GM21381 (cell line): ENCODE measurements at regions not wholly inside any gene's neighbourhood (a gene's known extent, or its start where the extent isn't known, plus 50 kb on each side); places are given as distances from the start of the nearest gene placed in this dataset.
"Not testable (repeated sequence)": the region's sequence is repeated elsewhere in the genome, so short reads cannot be mapped to it uniquely, and the experiment has no call there.

Source experiments
- ATAC-seq: cut with Tn5 transposase; IDR thresholded peaks from one replicate; pipeline ENCODE4 v1.9.1; 2021; ENCODE audit warnings: mild to moderate bottlenecking, moderate library complexity; ENCODE audit not compliant: unreplicated experiment

DNA sequence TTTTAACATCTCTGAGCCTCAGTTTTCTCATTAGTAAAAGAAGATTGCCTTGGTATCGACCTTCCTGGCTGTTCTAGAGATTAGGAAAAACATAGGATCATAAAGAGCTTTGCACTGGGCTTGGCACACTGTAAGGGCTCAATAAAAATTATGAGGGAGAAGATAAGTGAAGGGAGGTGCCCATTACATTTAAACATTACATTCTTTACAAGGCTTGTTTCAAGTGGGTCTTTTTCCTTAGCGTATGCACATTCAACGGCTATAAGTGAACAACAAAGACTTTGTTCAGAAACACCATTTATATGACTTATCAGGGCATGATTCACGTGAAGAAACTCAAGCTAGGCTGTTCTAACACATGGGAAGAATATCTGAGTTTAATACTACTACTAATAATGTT is 351.9 kb upstream of the NPVF start:
- no peak for ATAC-seq

- no peak for ATAC-seq
Measured at GRCh38 chr7:25583621-25584020, 355.3 kb upstream of the NPVF start.

DNA sequence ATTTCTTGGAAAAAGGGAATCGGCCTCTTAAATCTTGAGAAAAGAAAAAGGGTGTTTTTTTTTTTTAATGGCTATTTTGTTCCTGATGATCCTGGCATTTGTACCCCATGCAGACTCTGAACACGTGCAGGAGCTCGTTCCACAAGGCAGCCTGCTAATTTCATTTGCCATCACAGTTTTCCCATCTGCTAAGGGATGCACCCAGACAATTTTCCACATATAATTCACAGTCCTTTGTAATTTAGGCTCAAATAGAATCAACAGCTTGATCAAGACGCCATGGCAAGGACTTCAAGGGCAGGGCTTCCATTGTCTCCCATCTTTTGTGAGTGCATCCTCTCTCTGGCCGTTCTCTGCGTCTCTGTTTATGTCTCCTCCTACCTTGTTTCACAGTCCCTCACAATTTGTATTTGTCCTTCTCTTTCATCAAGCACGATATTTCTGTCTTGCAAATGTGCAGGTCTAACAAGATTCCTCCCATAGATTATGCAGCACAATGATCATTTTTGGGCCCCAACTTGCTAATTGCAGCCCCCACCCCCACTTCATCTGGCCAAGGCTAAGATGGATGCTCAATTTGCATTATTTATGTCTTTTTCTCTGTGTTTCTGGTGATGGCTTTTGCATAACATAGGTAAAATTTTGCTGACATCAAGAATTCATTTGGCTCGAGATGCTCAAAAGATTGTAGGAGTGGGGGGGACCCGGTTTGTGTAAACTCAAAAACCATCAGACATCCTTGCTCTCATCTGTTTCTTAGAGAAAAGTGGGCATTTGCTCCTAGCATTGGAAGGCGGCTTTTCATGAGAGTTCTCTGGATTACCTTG is 356.0 kb upstream of the NPVF start:
- ATAC-seq: no peak

DNA sequence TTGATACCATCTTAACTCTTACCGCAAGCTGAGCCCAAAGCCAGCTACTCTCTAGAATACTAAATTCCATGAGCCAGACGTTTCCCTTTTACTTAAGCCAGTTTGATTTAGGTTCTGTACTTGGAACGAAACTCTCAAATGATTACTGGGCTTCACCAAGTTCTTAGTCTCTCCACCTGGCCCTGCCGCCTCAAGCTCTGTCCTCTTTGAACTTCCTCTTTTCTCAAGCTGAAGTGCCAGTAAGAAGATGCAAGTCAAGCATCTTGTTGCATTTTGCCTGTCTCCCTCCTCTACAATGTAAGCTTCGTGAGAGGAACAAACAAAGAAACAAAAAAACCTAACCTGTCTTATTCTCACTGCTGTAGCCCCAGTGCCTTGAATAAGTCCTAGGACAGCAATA is 358.2 kb upstream of the NPVF start:
- ATAC-seq: no peak

DNA sequence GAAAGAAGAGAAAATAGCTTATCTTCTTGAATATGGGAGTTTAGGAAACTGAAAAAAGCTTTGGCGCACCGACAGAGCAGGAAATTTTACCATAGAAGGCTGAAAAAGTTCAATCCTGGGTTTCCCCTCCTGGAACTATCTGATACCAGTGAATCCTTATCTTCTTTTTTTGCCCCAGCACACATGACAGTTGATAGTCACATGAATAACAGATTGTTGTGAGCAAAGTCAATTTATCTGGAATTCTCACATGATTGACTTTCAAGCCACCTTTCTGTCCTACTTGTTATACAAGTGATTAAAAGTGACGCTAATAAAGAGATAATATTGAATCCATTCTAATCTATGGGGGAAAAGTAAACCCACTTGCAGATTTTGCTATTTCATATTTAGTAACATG is 365.8 kb upstream of the NPVF start:
- ATAC-seq: no peak

GRCh38 chr7:25594728-25595127 is 366.4 kb upstream of the NPVF start:
- ATAC-seq: no peak

- ATAC-seq: no peak
Measured at GRCh38 chr7:25595996-25596395, 367.7 kb upstream of the NPVF start.

DNA sequence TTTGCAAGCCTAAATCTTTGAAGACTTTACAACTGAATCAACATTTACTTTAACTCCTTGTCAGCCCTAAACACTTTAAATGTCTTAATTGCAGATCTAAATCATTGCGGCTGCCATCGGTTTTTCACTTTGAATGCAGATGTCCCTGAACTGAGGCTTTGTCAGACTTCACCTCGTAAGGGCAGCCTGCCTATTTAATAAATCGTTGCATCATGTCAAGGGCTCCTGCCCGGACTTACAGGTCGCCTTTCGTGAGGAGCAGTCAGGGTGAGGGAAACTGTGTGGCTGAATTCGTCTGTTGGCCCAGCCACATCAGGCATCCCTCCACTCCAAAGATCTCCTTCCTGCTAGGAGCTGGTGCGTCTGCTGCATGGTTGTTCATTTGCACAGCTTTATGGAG is 368.2 kb upstream of the NPVF start:
- no peak for ATAC-seq

DNA sequence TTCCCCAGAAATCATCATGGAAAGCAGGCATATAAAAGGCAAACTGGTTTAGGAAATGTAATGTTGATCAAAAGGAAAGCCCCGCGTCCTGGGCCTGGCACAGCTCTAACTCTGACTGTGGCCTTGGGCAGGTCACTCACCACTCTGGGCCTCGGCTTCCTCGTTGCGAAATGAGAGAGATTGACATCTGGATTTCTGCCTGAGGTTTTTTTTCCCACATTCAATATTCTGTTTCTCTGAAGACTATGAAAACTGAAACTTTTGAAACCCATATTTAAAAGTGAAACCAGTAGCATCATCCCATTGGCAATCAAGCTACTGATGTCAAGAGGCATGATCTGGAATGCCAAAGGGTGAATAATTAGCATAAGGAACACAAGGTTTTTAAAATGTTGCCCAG is 369.7 kb upstream of the NPVF start:
- ATAC-seq: no peak

- no peak for ATAC-seq
Measured at GRCh38 chr7:25598765-25599164, 370.5 kb upstream of the NPVF start.

DNA sequence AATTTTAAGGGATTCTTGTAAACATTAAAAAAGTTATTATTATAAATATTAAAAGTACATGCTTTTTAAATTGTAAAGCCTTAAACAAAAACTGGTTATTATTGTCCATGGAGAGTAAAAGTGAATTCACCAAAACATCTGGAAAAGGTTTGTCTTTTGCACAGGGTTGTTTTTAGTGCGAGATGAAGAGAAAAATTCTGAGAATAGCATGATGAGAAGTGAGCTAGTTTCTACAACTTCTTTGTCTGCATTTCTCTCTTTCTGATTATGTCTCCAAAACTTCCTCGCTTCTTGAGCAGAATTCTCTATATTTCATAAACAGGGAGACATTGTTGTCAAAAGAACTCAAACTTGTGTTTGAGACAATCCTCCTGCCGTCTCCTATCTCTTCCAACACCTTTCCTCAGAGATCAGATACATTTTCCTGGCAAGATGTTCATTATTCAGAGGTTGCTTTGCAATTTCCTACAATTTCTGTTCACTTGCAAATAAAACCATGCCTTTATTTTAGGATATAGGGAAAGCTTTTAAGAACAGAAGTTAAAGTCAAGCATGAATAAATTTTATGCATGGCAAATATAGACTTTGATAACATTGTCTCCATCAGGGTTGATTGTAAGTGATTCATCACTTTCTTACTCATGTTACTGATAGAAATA is 372.1 kb upstream of the NPVF start:
- ATAC-seq: no peak

DNA sequence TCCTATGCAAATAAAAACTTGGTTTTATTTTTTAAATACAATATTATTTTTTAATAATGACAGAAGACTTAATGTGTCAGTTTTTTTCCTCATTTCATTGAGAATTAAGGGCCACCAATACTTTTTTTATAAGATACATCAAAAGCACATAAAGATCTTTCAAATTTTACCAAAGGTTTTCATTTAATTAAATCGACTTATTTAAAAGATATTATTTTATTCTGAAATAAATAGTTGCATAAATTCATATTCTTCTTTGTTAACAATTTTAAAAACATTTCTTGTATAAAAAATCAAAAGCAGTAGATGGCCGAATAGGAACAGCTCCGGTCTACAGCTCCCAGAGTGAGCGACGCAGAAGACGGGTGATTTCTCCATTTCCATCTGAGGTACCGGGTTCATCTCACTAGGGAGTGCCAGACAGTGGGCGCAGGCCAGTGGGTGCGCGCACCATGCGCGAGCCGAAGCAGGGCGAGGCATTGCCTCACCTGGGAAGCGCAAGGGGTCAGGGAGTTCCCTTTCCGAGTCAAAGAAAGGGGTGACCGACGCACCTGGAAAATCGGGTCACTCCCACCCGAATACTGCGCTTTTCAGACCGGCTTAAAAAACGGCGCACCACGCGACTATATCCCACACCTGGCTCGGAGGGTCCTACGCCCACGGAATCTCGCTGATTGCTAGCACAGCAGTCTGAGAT is 374.6 kb upstream of the NPVF start:
- not testable (repeated sequence) for ATAC-seq

DNA sequence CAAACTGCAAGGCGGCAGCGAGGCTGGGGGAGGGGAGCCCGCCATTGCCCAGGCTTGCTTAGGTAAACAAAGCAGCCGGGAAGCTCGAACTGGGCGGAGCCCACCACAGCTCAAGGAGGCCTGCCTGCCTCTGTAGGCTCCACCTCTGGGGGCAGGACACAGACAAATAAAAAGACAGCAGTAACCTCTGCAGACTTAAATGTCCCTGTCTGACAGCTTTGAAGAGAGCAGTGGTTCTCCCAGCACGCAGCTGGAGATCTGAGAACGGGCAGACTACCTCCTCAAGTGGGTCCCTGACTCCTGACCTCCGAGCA is 375.1 kb upstream of the NPVF start:
- not testable (repeated sequence) for ATAC-seq

GRCh38 chr7:25611196-25611595 is 382.9 kb upstream of the NPVF start:
- ATAC-seq: no peak

DNA sequence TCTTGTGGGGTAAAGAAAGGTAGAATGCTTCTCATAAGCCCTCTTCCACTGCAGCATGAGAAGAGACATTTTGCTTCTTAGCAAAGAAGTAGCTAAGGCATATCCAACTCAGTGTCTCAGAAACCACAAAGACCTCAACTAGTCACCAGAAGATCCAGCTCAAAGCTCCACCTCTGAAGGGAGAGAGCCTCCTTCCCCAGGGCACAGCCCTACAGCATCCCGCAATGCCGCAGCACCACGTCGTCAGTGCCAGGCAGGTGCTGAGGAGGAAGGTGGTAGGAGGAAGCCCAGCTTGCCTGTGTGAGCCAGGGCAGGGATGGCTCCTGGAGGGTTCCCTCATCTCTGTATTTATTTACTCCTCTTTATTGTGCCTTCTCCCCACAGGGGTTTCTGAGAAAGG is 385.6 kb upstream of the NPVF start:
- ATAC-seq: no peak

- no peak for ATAC-seq
Measured at GRCh38 chr7:25614415-25614814, 386.1 kb upstream of the NPVF start.

GRCh38 chr7:25615003-25615402 is 386.7 kb upstream of the NPVF start:
- no peak for ATAC-seq

DNA sequence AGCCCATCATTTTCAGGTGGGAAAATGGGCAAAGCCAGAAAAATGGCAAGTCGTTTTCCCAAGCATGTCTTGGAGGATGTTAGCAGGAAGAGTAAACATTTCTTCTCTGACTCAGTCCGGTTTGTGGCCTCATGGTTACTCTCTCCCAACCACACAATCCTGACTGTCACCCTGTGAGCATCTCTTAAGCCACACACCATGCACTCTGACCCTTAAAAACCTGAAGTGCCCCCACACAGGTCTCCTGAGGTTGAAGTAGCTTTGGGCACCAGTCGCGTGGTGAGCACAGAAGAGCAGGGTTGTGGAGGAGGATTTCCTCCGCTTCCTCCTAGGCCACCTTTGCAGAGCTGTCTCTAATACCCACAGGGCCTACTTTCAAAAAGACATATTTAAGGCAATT is 387.3 kb upstream of the NPVF start:
- ATAC-seq: no peak

- no peak for ATAC-seq
Measured at GRCh38 chr7:25617214-25617613, 388.9 kb upstream of the NPVF start.

DNA sequence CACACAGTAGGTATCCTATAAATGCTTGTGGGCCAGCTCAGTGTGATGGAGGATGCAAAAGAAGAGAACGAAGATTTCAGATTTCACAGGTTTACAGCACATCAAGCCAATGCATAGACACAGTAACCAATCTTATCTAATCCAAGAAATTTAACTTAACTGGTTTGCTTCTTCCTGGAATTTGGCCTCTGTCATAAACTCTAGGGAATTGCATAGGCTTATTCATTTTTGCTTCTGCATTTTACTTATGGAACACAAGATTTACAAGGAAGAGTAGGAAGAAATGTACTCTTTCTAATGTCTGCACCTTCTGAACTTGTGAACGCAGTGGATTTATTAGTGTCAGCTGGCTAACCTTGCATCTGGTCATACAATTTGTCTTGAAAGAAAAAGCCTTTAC is 389.4 kb upstream of the NPVF start:
- ATAC-seq: no peak

DNA sequence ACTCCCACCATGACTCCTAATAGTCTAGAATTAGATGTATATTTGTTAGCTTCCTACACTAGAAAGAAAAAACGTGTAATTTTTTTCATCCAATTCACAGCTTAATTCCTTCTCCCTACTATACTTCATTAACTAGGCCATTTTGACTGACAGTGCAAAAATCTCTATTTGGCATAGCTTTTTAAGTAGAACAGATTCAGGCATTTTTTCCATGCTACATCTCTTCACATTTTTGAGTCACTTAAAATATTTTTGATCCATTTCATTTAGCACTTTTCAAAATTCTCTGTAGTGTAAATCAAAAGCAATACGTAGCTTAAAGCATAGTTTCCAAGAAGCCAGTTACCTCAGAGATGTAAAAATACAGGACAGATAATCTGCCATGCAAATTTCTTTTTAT is 391.1 kb upstream of the NPVF start:
- ATAC-seq: no peak
